ENCODE measurements at regions not wholly inside any gene's neighbourhood (a gene's known extent, or its start where the extent isn't known, plus 50 kb on each side); places are given as distances from the start of the nearest gene placed in this dataset.
A peak's percentile ranks its signal among the peaks of the same experiment; 100 is the strongest.

DNA sequence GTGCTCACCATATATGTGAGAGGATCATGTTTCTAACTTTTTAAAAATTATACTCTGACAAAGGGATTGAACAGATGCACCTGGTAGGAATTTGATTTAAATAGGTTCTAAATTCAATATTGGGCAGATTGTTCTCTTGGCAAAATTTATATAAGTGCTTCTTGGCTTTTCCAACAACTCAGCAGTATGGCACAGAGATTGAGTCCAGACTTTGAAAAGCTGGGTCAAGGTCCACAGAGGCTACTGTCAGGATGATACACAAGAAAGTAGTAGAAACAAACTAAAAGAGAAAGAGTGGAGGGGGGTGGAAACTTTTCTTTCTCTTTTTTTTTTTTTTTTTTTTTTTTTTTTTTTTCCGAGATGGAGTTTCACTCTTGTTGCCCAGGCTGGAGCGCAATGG is 203.2 kb upstream of the ADAMTS9 start:
- no peaks in the 10 kb centered on the region for H3K36me3 ChIP-seq
- no peaks in the 10 kb centered on the region for H3K27me3 ChIP-seq
- peaks cover 0 to 5% of the 10 kb centered on the region in 2 donors for H3K4me1 ChIP-seq
- TF ChIP-seq, protein P1, sequence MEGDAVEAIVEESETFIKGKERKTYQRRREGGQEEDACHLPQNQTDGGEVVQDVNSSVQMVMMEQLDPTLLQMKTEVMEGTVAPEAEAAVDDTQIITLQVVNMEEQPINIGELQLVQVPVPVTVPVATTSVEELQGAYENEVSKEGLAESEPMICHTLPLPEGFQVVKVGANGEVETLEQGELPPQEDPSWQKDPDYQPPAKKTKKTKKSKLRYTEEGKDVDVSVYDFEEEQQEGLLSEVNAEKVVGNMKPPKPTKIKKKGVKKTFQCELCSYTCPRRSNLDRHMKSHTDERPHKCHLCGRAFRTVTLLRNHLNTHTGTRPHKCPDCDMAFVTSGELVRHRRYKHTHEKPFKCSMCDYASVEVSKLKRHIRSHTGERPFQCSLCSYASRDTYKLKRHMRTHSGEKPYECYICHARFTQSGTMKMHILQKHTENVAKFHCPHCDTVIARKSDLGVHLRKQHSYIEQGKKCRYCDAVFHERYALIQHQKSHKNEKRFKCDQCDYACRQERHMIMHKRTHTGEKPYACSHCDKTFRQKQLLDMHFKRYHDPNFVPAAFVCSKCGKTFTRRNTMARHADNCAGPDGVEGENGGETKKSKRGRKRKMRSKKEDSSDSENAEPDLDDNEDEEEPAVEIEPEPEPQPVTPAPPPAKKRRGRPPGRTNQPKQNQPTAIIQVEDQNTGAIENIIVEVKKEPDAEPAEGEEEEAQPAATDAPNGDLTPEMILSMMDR (IDR thresholded peaks at IDR 0.05): no peak
- intact Hi-C loops (cut with DNase I): no loop called here
- no peak overlapping the region for H3K4me3 ChIP-seq
- ATAC-seq (no peak), DNase-seq (no peak)
- no peak overlapping the region for H3K27ac ChIP-seq
- peaks cover 0 to 2% of the 10 kb centered on the region in 2 donors for H3K9me3 ChIP-seq

DNA sequence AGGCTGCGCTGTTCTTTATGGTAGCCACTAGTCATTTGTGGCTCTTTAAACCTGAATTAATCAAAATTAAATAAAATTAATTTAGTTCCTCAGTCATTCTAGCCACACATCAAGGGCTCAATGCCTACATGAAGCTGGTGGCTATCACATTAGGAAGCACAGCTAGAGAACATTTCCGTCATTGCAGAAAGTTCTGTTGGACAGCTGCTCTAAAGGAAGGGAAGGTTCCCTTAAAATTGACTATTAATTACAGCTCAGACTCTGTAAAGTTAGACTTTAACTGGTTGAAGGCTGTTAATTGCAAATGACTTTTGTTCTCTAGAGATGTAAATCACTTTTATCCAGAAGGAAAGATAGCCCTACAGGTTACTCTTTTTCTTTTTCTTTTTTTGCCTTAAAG is 202.7 kb upstream of the ADAMTS9 start:
- Histone ChIP-seq H3K27me3 (no peaks in the 10 kb centered on the region), H3K27ac (peak overlapping the region; percentile 2 to 24), H3K4me3 (no peak overlapping the region), H3K36me3 (no peaks in the 10 kb centered on the region), H3K9me3 (peaks cover 0 to 2% of the 10 kb centered on the region in 2 donors), H3K4me1 (peaks cover 0 to 5% of the 10 kb centered on the region in 2 donors)
- TF ChIP-seq, protein P1 (IDR thresholded peaks at IDR 0.05): no peak
- ATAC-seq (no peak), DNase-seq (no peak)
- intact Hi-C loops (cut with DNase I): no loop called here

DNA sequence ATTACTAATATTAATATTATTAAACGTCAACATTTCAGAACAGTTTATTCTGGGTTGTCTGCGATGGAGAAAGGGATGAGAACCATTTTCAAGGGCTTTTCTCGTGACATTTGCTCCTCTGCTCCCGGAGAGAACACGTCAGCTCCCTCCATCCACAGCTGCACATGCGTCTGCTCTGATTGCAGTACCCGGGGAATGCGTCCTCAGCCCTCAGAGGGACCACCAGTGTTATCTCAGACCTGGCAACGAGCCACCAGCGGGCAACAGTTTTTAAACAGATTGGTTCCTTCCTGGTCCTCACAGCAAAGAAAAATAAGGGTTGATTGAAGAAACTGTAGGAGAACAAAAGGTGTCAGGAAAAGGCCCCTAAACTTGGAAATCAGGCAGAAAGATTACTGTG is 202.2 kb upstream of the ADAMTS9 start:
- DNase-seq (peak in 1 of 4 donors; percentile 43), ATAC-seq (no peak)
- Histone ChIP-seq H3K27me3 (no peaks in the 10 kb centered on the region), H3K27ac (peak overlapping the region; percentile 24 to 37), H3K36me3 (no peaks in the 10 kb centered on the region), H3K4me1 (peaks cover 0 to 5% of the 10 kb centered on the region in 2 donors), H3K4me3 (no peak overlapping the region), H3K9me3 (peaks cover 0 to 2% of the 10 kb centered on the region in 2 donors)
- TF ChIP-seq, protein P1 (IDR thresholded peaks at IDR 0.05): no peak
- intact Hi-C loops (cut with DNase I): no loop called here

GRCh38 chr3:64888840-64889392 is 201.1 kb upstream of the ADAMTS9 start:
- no peak for DNase-seq
- Histone ChIP-seq H3K27me3 (no peaks in the 10 kb centered on the region), H3K36me3 (no peaks in the 10 kb centered on the region), H3K4me1 (peaks cover 0 to 5% of the 10 kb centered on the region in 2 donors), H3K27ac (peak overlapping the region; percentile 21 to 37), H3K4me3 (no peak overlapping the region), H3K9me3 (peaks cover 0 to 2% of the 10 kb centered on the region in 2 donors)
- no peak for ATAC-seq
- intact Hi-C loops (cut with DNase I): no loop called here
- TF ChIP-seq, protein P1 (IDR thresholded peaks at IDR 0.05): no peak

- DNase-seq (no peak), ATAC-seq (peak; percentile 34)
- Histone ChIP-seq H3K4me1 (peaks cover 0 to 5% of the 10 kb centered on the region in 2 donors), H3K36me3 (no peaks in the 10 kb centered on the region), H3K4me3 (no peak overlapping the region), H3K27ac (no peak overlapping the region), H3K9me3 (peaks cover 0 to 2% of the 10 kb centered on the region in 2 donors), H3K27me3 (no peaks in the 10 kb centered on the region)
- TF ChIP-seq, protein P1 (IDR thresholded peaks at IDR 0.05): no peak
- intact Hi-C loops (cut with DNase I): no loop called here
These were observed 200.4 kb upstream of the ADAMTS9 start for GRCh38 chr3:64888165-64888564.
